ENCODE measurements at regions not wholly inside any gene's neighbourhood (a gene's known extent, or its start where the extent isn't known, plus 50 kb on each side); places are given as distances from the start of the nearest gene placed in this dataset.

GRCh38 chr12:65666876-65667275 is 157.4 kb upstream of the HMGA2 start:
- Histone ChIP-seq H3K9me3 (no peaks in the 10 kb centered on the region), H3K27me3 (peaks cover 0 to 8% (median 0%) of the 10 kb centered on the region in 7 donors), H3K4me3 (no peak overlapping the region), H3K4me1 (no peaks in the 10 kb centered on the region), H3K27ac (no peak overlapping the region), H3K36me3 (no peaks in the 10 kb centered on the region)
- no peak for ATAC-seq
- intact Hi-C loops (cut with DNase I), result no loop called here
- no peak for TF ChIP-seq CTCF (IDR thresholded peaks at IDR 0.05)
- whole genome bisulfite sequencing, 2 donors, result 60 to 64% methylated on average over 2 of the region's 2 CpGs
- no peak for DNase-seq

- no peak for DNase-seq
- intact Hi-C loops (cut with DNase I), result no loop called here
- H3K27ac ChIP-seq, result no peak overlapping the region
- WGBS, 2 donors, result 77 to 84% methylated on average over 9 of the region's 9 CpGs
- ATAC-seq, result no peak
- no peaks in the 10 kb centered on the region for H3K4me1 ChIP-seq
- H3K4me3 ChIP-seq, result no peak overlapping the region
- H3K9me3 ChIP-seq, result no peaks in the 10 kb centered on the region
- H3K27me3 ChIP-seq, result peaks cover 0 to 8% (median 0%) of the 10 kb centered on the region in 7 donors
- no peak for TF ChIP-seq CTCF (IDR thresholded peaks at IDR 0.05)
- H3K36me3 ChIP-seq, result no peaks in the 10 kb centered on the region
These were observed 156.4 kb upstream of the HMGA2 start for GRCh38 chr12:65667932-65668331.

- no peak for TF ChIP-seq CTCF (IDR thresholded peaks at IDR 0.05)
- intact Hi-C loops (cut with DNase I), result no loop called here
- 91 to 94% methylated on average over 5 of the region's 5 CpGs for WGBS, 2 donors
- Histone ChIP-seq H3K36me3 (no peaks in the 10 kb centered on the region), H3K4me1 (no peaks in the 10 kb centered on the region), H3K27me3 (peaks cover 0 to 8% (median 0%) of the 10 kb centered on the region in 7 donors), H3K9me3 (no peaks in the 10 kb centered on the region), H3K4me3 (no peak overlapping the region), H3K27ac (no peak overlapping the region)
- ATAC-seq (no peak), DNase-seq (no peak)
These were observed 155.1 kb upstream of the HMGA2 start for GRCh38 chr12:65668981-65669695.

- Histone ChIP-seq H3K36me3 (no peaks in the 10 kb centered on the region), H3K9me3 (no peaks in the 10 kb centered on the region), H3K27me3 (peaks cover 0 to 8% (median 0%) of the 10 kb centered on the region in 7 donors), H3K4me1 (no peaks in the 10 kb centered on the region), H3K4me3 (no peak overlapping the region), H3K27ac (no peak overlapping the region)
- DNase-seq, result no peak
- no peak for TF ChIP-seq CTCF (IDR thresholded peaks at IDR 0.05)
- 62 to 64% methylated on average over 3 of the region's 3 CpGs for WGBS, 2 donors
- ATAC-seq, result no peak
- intact Hi-C loops (cut with DNase I), result loop anchor here in 3 of 10 donors (5.0 to 10.0 kb wide), 3 partner anchors 113 to 356 kb away; no protein-coding TSS in a partner anchor
These were observed 153.5 kb upstream of the HMGA2 start for GRCh38 chr12:65670775-65671174.

Measured in heart right ventricle (tissue), 16 donors.